HepG2 (cell line): ENCODE measurements at regions not wholly inside any gene's neighbourhood (a gene's known extent, or its start where the extent isn't known, plus 50 kb on each side); places are given as distances from the start of the nearest gene placed in this dataset.
A peak's percentile ranks its signal among the peaks of the same experiment; 100 is the strongest.

ENCODE experiments used
- BHLHE40 ChIP-seq: IDR thresholded peaks from 2 replicates; pipeline ENCODE4 v1.6.1; 2011; ENCODE audit warnings: low read length, improper control_type of control experiment
- CCAR2 ChIP-seq: fragments of 200-400 bp; formaldehyde crosslinking; optimal IDR thresholded peaks from 2 replicates; pipeline ENCODE3; 2018; ENCODE audit warnings: low read depth, mild to moderate bottlenecking, low read length, moderate library complexity
- DZIP1 ChIP-seq: sonication (generic); formaldehyde crosslinking; IDR thresholded peaks from 2 replicates; pipeline ENCODE4 v1.5.0; 2020; ENCODE audit warnings: mild to moderate bottlenecking, missing genetic modification reagents
- ETV5 ChIP-seq: IDR thresholded peaks from 2 replicates; pipeline ENCODE4 v1.6.1; 2018; ENCODE audit warnings: missing biosample characterization, missing genetic modification reagents, inconsistent platforms, borderline replicate concordance
- HOXD1 ChIP-seq: sonication (generic); formaldehyde crosslinking; IDR thresholded peaks from 2 replicates; pipeline ENCODE4 v1.5.0; 2020; ENCODE audit warnings: missing genetic modification reagents
- NPAS2 ChIP-seq: sonication (generic); formaldehyde crosslinking; IDR thresholded peaks from 2 replicates; pipeline ENCODE4 v1.8.0; 2022; ENCODE audit warnings: mild to moderate bottlenecking, missing genetic modification reagents, borderline replicate concordance
- SMAD9 ChIP-seq: sonication (generic); formaldehyde crosslinking; IDR thresholded peaks from 2 replicates; pipeline ENCODE4 v1.5.1; 2020; ENCODE audit warnings: mild to moderate bottlenecking, missing genetic modification reagents
- SSRP1 ChIP-seq: IDR thresholded peaks from 2 replicates; pipeline ENCODE4 v1.6.1; 2016; ENCODE audit warnings: control low read depth
- ZBTB39 ChIP-seq: sonication (generic); formaldehyde crosslinking; IDR thresholded peaks from 2 replicates; pipeline ENCODE4 v1.5.0; 2020; ENCODE audit warnings: missing genetic modification reagents
- ZFP36L2 ChIP-seq: sonication (generic); formaldehyde crosslinking; IDR thresholded peaks from 2 replicates; pipeline ENCODE4 v1.4.0; 2020; ENCODE audit warnings: missing genetic modification reagents
- ZHX2 ChIP-seq, 2 experiments: sonication (generic) in 1 of 2; formaldehyde crosslinking in 1 of 2; IDR thresholded peaks; 2 replicates each; pipeline versions ENCODE4 v1.6.1 to v1.9.0; 2014 to 2022; ENCODE audit warnings: antibody characterized with exemption in 1 of 2, borderline replicate concordance in 1 of 2, inconsistent platforms in 1 of 2, low read depth in 1 of 2, missing genetic modification reagents in 1 of 2
- ZNF234 ChIP-seq: sonication (generic); formaldehyde crosslinking; conservative IDR thresholded peaks from 2 replicates; pipeline ENCODE4 v1.5.1; 2020; ENCODE audit warnings: mild to moderate bottlenecking, missing genetic modification reagents
- ZNF329 ChIP-seq: sonication (generic); formaldehyde crosslinking; IDR thresholded peaks from 2 replicates; pipeline ENCODE4 v1.9.0; 2021; ENCODE audit warnings: low read depth, mild to moderate bottlenecking, missing genetic modification reagents
- ZNF496 ChIP-seq: sonication (generic); formaldehyde crosslinking; IDR thresholded peaks from 2 replicates; pipeline ENCODE4 v1.8.1; 2023; ENCODE audit warnings: mild to moderate bottlenecking, moderate library complexity, missing genetic modification reagents; ENCODE audit not compliant: insufficient replicate concordance
- ZNF616 ChIP-seq: sonication (generic); formaldehyde crosslinking; IDR thresholded peaks from 2 replicates; pipeline ENCODE4 v1.5.0; 2020; ENCODE audit warnings: low read depth, mild to moderate bottlenecking, missing genetic modification reagents
- ZNF777 ChIP-seq: sonication (generic); formaldehyde crosslinking; IDR thresholded peaks from 2 replicates; pipeline ENCODE4 v1.4.0; 2020; ENCODE audit warnings: missing genetic modification reagents

- TF ChIP-seq ZHX2 (IDR thresholded peaks at IDR 0.05; ENCODE audit: low read depth), result no peak
- no peak for TF ChIP-seq ZHX2 (CRISPR knock-in tag; IDR thresholded peaks at IDR 0.05; ENCODE audit: borderline replicate concordance)
- TF ChIP-seq ZNF329 (CRISPR knock-in tag), result no peak; the same call in 1 of the 2 replicates
- TF ChIP-seq ZNF496 (CRISPR knock-in tag), result no peak
- peak; percentile 99 for TF ChIP-seq ETV5
- peak; percentile 76 for TF ChIP-seq BHLHE40
- TF ChIP-seq ZNF234 (CRISPR knock-in tag), result 0 out of 2 replicates have a peak, but pooled peaks have one; percentile 25
- TF ChIP-seq ZNF616 (CRISPR knock-in tag), result 0 out of 2 replicates have a peak, but pooled peaks have one; percentile 68
- 0 out of 2 replicates have a peak, but pooled peaks have one; percentile 32 for TF ChIP-seq HOXD1
- TF ChIP-seq ZNF777 (CRISPR knock-in tag), result no peak
- no peak for TF ChIP-seq ZFP36L2 (CRISPR knock-in tag)
- no peak for TF ChIP-seq ZBTB39
- no peak for TF ChIP-seq NPAS2 (CRISPR knock-in tag)
- TF ChIP-seq SSRP1 (CRISPR knock-in tag), result peak; percentile 88; the same call in 1 of the 2 replicates
- no peak for TF ChIP-seq CCAR2
- no peak for TF ChIP-seq SMAD9 (CRISPR knock-in tag)
- TF ChIP-seq DZIP1 (CRISPR knock-in tag), result no peak
These were observed 156.3 kb upstream of the IER5L start (continued) for GRCh38 chr9:129334105-129334935.
